HepG2 (cell line): ENCODE measurements at regions not wholly inside any gene's neighbourhood (a gene's known extent, or its start where the extent isn't known, plus 50 kb on each side); places are given as distances from the start of the nearest gene placed in this dataset.

Experiments used
- ATAC-seq: fragments of 200-7000 bp; cut with Tn5 transposase; 3 replicates; pipeline ENCODE4 v1.9.1; 2020; ENCODE audit warnings: mild to moderate bottlenecking, moderate library complexity
- BruUV-seq: library from RNA; stranded (reverse); fragments of 400-500 nt; replicated peaks from 2 replicates; lab custom pipeline; 2021; lab: Mats Ljungman, UMichigan
- CTCF ChIA-PET: fragments of 300-600 bp; formaldehyde crosslinking; extraction: SDS; loops from one replicate; lab custom pipeline; 2021; ENCODE audit warnings: low total read pairs, inconsistent platforms, low intra/inter-chr PET ratio; lab: Yijun Ruan, JAX
- POLR2A ChIA-PET: fragments of 350-600 bp; sonication (Branson Sonifier 250); formaldehyde crosslinking; loops from one replicate; lab custom pipeline; 2020; ENCODE audit warnings: antibody characterized with exemption, inconsistent platforms; lab: Yijun Ruan, JAX
- DNase-seq: peaks from one replicate; pipeline ENCODE4 v3.0.0-alpha.2; 2015; ENCODE audit warnings: low spot score
- FAIRE-seq: peaks from 3 replicates; lab custom pipeline; 2011; peaks lifted over from hg19 to GRCh38; lab: Jason Lieb, UNC
- H2AFZ ChIP-seq: one replicate; pipeline ENCODE4 v1.6.1; 2011; ENCODE audit warnings: low read length, inconsistent platforms
- H3K27ac ChIP-seq: fragments of 300-600 bp; 3 replicates; pipeline ENCODE4 v1.8.0; 2011; ENCODE audit warnings: mixed run types, mild to moderate bottlenecking, mixed read lengths, low read length, inconsistent platforms; ENCODE audit not compliant: insufficient read depth; ENCODE audit errors: extremely low read length
- H3K27me3 ChIP-seq, 2 experiments: fragments of 200-600 bp in 1 of 2; 2 replicates in 1 of 2; 3 replicates in 1 of 2; pipeline versions ENCODE4 v1.6.0 to v1.8.0; 2011; ENCODE audit warnings: low read length in 2 of 2, mild to moderate bottlenecking in 2 of 2, moderate library complexity in 2 of 2, inconsistent platforms in 1 of 2; ENCODE audit not compliant: insufficient read depth in 2 of 2, control insufficient read depth in 1 of 2
- H3K36me3 ChIP-seq, 2 experiments: fragments of 200-600 bp in 1 of 2; replicated peaks in 1 of 2; 2 replicates in 1 of 2; 3 replicates in 1 of 2; pipeline versions ENCODE4 v1.5.1 to v1.8.0; 2011; ENCODE audit warnings: low read length in 2 of 2, inconsistent platforms in 1 of 2; ENCODE audit not compliant: insufficient read depth in 2 of 2, control insufficient read depth in 1 of 2
- H3K4me1 ChIP-seq: 2 replicates; pipeline ENCODE4 v1.5.1; 2012; ENCODE audit warnings: low read length, inconsistent platforms; ENCODE audit not compliant: insufficient read depth
- H3K4me2 ChIP-seq: 2 replicates; pipeline ENCODE4 v1.6.0; 2011; ENCODE audit warnings: low read depth, low read length, inconsistent platforms
- H3K4me3 ChIP-seq, 3 experiments: fragments of 200-600 bp in 1 of 3; sonication (generic), shearing (Covaris generic) in 1 of 3; replicated peaks in 1 of 3; 2 replicates each; pipeline ENCODE4 v1.5.1; 2011 to 2016; ENCODE audit warnings: low read length in 3 of 3, inconsistent platforms in 2 of 3, low read depth in 2 of 3, mild to moderate bottlenecking in 2 of 3, control low read depth in 1 of 3, mixed read lengths in 1 of 3; ENCODE audit not compliant: insufficient read depth in 1 of 3
- H3K79me2 ChIP-seq: one replicate; pipeline ENCODE4 v1.6.1; 2011; ENCODE audit warnings: low read length, inconsistent platforms; ENCODE audit not compliant: insufficient read depth
- H3K9ac ChIP-seq: 2 replicates; pipeline ENCODE4 v1.6.0; 2011; ENCODE audit warnings: mild to moderate bottlenecking, low read depth, low read length, inconsistent platforms; ENCODE audit not compliant: insufficient read depth
- H3K9me3 ChIP-seq: 2 replicates; pipeline ENCODE4 v1.5.1; 2012; ENCODE audit warnings: mild to moderate bottlenecking, low read length
- H4K20me1 ChIP-seq: 2 replicates; pipeline ENCODE4 v1.6.0; 2011; ENCODE audit warnings: inconsistent platforms, mild to moderate bottlenecking, low read length, moderate library complexity; ENCODE audit not compliant: insufficient read depth
- CEBPG ChIP-seq: IDR thresholded peaks from 2 replicates; pipeline ENCODE4 v1.6.1; 2016
- DPF2 ChIP-seq: sonication (generic); formaldehyde crosslinking; IDR thresholded peaks from 2 replicates; pipeline ENCODE4 v1.4.0; 2020; ENCODE audit warnings: mild to moderate bottlenecking, low read depth, missing genetic modification reagents, borderline replicate concordance
- KLF12 ChIP-seq: sonication (generic); formaldehyde crosslinking; IDR thresholded peaks from 2 replicates; pipeline ENCODE4 v1.4.0; 2020; ENCODE audit warnings: missing genetic modification reagents, borderline replicate concordance
- MTF2 ChIP-seq: sonication (generic); formaldehyde crosslinking; IDR thresholded peaks from 2 replicates; pipeline ENCODE4 v1.5.0; 2020; ENCODE audit warnings: missing genetic modification reagents, borderline replicate concordance
- POGZ ChIP-seq: sonication (generic); formaldehyde crosslinking; IDR thresholded peaks from 2 replicates; pipeline ENCODE4 v1.4.0; 2020; ENCODE audit warnings: mild to moderate bottlenecking, missing genetic modification reagents
- RXRA ChIP-seq: sonication (generic); formaldehyde crosslinking; IDR thresholded peaks from 2 replicates; pipeline ENCODE4 v1.5.1; 2020; ENCODE audit warnings: missing genetic modification reagents
- SIX1 ChIP-seq: sonication (generic); formaldehyde crosslinking; IDR thresholded peaks from 2 replicates; pipeline ENCODE4 v1.4.0; 2020; ENCODE audit warnings: missing genetic modification reagents, borderline replicate concordance
- ZNF558 ChIP-seq: sonication (generic); formaldehyde crosslinking; IDR thresholded peaks from 2 replicates; pipeline ENCODE4 v1.9.0; 2022; ENCODE audit warnings: mild to moderate bottlenecking, missing genetic modification reagents, borderline replicate concordance
- ZNF781 ChIP-seq: sonication (generic); formaldehyde crosslinking; IDR thresholded peaks from 2 replicates; pipeline ENCODE4 v1.5.1; 2020; ENCODE audit warnings: borderline replicate concordance, mild to moderate bottlenecking, missing genetic modification reagents; ENCODE audit errors: not compliant biosample characterization
- WGBS: methylation state at CpG from one replicate; pipeline ENCODE4 v1.1.6; 2017; ENCODE audit warnings: low lambda C conversion rate; 5-methylcytosine and 5-hydroxymethylcytosine counted together
- in situ Hi-C: cut with HindIII; loops from 2 replicates; pipeline ENCODE4 v1.10.0; 2017; ENCODE audit warnings: low pct_unique_long_range_greater_than_20kb; ENCODE audit not compliant: extremely low pct_ligation_motif_present
- intact Hi-C: fragments of 100-400 bp; cut with micrococcal nuclease; formaldehyde crosslinking; loops from one replicate; pipeline ENCODE4 v1.10.0; 2022; ENCODE audit not compliant: unreplicated experiment
- TF ChIP-seq, protein P1 (sequence below): sonication (generic); formaldehyde crosslinking; IDR thresholded peaks from one replicate; pipeline ENCODE4 v1.5.1; 2020; ENCODE audit warnings: mild to moderate bottlenecking, missing genetic modification reagents; ENCODE audit errors: not compliant biosample characterization
- TF ChIP-seq, protein P2 (sequence below): sonication (generic); formaldehyde crosslinking; IDR thresholded peaks from 2 replicates; pipeline ENCODE4 v1.5.1; 2020; ENCODE audit warnings: missing genetic modification reagents, mild to moderate bottlenecking, borderline replicate concordance

GRCh38 chr11:110358336-110358735 lies 61.9 kb upstream of the RDX start:
- no TSS peak for BruUV-seq
- H3K79me2 ChIP-seq: no peaks in the 10 kb centered on the region
- intact Hi-C loops (no loop called here), in situ Hi-C loops (loop anchor here (5.0 kb wide), 1 partner anchor 51 kb away; no protein-coding TSS in a partner anchor)
- ChIA-PET CTCF (no interaction called here), POLR2A (no interaction called here)
- no peak overlapping the region for H3K9ac ChIP-seq
- FAIRE-seq: no peak
- DNase-seq: no peak
- H3K4me3 ChIP-seq: no peak overlapping the region
- peaks cover 38% of the 10 kb centered on the region for H3K4me1 ChIP-seq
- no peak overlapping the region for H3K4me2 ChIP-seq
- no peak overlapping the region for H2AFZ ChIP-seq
- WGBS: 97% methylated on average over 3 of the region's 3 CpGs
- no peaks in the 10 kb centered on the region for H3K36me3 ChIP-seq
- no peaks in the 10 kb centered on the region for H4K20me1 ChIP-seq
- H3K9me3 ChIP-seq: no peaks in the 10 kb centered on the region
- no peak for ATAC-seq
- H3K27ac ChIP-seq: no peak overlapping the region
- H3K27me3 ChIP-seq: no peaks in the 10 kb centered on the region; a peak in 2 of 5 replicates
- TF ChIP-seq ZNF781 (CRISPR knock-in tag): no peak
- no peak for TF ChIP-seq RXRA (CRISPR knock-in tag)
- TF ChIP-seq DPF2: no peak
- no peak for TF ChIP-seq CEBPG
- TF ChIP-seq, protein P1, sequence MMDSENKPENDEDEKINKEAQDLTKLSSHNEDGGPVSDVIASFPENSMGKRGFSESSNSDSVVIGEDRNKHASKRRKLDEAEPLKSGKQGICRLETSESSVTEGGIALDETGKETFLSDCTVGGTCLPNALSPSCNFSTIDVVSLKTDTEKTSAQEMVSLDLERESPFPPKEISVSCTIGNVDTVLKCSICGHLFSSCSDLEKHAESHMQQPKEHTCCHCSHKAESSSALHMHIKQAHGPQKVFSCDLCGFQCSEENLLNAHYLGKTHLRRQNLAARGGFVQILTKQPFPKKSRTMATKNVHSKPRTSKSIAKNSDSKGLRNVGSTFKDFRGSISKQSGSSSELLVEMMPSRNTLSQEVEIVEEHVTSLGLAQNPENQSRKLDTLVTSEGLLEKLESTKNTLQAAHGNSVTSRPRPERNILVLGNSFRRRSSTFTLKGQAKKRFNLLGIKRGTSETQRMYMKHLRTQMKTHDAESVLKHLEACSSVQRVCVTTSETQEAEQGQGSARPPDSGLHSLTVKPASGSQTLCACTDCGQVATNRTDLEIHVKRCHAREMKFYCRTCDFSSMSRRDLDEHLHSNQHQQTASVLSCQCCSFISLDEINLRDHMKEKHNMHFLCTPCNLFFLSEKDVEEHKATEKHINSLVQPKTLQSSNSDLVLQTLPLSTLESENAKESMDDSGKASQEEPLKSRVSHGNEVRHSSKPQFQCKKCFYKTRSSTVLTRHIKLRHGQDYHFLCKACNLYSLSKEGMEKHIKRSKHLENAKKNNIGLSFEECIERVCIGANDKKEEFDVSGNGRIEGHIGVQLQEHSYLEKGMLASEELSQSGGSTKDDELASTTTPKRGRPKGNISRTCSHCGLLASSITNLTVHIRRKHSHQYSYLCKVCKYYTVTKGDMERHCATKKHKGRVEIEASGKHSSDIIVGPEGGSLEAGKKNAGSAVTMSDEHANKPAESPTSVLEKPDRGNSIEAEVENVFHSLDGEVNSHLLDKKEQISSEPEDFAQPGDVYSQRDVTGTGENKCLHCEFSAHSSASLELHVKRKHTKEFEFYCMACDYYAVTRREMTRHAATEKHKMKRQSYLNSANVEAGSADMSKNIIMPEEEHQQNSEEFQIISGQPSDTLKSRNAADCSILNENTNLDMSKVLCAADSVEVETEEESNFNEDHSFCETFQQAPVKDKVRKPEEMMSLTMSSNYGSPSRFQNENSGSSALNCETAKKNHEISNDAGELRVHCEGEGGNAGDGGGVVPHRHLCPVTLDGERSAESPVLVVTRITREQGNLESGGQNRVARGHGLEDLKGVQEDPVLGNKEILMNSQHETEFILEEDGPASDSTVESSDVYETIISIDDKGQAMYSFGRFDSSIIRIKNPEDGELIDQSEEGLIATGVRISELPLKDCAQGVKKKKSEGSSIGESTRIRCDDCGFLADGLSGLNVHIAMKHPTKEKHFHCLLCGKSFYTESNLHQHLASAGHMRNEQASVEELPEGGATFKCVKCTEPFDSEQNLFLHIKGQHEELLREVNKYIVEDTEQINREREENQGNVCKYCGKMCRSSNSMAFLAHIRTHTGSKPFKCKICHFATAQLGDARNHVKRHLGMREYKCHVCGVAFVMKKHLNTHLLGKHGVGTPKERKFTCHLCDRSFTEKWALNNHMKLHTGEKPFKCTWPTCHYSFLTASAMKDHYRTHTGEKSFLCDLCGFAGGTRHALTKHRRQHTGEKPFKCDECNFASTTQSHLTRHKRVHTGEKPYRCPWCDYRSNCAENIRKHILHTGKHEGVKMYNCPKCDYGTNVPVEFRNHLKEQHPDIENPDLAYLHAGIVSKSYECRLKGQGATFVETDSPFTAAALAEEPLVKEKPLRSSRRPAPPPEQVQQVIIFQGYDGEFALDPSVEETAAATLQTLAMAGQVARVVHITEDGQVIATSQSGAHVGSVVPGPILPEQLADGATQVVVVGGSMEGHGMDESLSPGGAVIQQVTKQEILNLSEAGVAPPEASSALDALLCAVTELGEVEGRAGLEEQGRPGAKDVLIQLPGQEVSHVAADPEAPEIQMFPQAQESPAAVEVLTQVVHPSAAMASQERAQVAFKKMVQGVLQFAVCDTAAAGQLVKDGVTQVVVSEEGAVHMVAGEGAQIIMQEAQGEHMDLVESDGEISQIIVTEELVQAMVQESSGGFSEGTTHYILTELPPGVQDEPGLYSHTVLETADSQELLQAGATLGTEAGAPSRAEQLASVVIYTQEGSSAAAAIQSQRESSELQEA: no peak
- no peak for TF ChIP-seq POGZ
- TF ChIP-seq ZNF558: no peak
- TF ChIP-seq, protein P2, sequence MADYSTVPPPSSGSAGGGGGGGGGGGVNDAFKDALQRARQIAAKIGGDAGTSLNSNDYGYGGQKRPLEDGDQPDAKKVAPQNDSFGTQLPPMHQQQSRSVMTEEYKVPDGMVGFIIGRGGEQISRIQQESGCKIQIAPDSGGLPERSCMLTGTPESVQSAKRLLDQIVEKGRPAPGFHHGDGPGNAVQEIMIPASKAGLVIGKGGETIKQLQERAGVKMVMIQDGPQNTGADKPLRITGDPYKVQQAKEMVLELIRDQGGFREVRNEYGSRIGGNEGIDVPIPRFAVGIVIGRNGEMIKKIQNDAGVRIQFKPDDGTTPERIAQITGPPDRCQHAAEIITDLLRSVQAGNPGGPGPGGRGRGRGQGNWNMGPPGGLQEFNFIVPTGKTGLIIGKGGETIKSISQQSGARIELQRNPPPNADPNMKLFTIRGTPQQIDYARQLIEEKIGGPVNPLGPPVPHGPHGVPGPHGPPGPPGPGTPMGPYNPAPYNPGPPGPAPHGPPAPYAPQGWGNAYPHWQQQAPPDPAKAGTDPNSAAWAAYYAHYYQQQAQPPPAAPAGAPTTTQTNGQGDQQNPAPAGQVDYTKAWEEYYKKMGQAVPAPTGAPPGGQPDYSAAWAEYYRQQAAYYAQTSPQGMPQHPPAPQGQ (CRISPR knock-in tag): no peak
- no peak for TF ChIP-seq KLF12 (CRISPR knock-in tag)
- no peak for TF ChIP-seq SIX1
- no peak for TF ChIP-seq MTF2 (CRISPR knock-in tag)
